Astrocyte of the cerebellum (primary cell): ENCODE measurements at regions not wholly inside any gene's neighbourhood (a gene's known extent, or its start where the extent isn't known, plus 50 kb on each side); places are given as distances from the start of the nearest gene placed in this dataset.

Experiments used
- DNase-seq: peaks from one replicate; pipeline ENCODE4 v3.0.0-alpha.2; 2011; ENCODE audit warnings: low read depth
- H3K4me3 ChIP-seq: 2 replicates; pipeline ENCODE4 v1.5.1; 2011; ENCODE audit warnings: mild to moderate bottlenecking, low read depth, low read length, moderate library complexity
- CTCF ChIP-seq: IDR thresholded peaks from 2 replicates; pipeline ENCODE4 v1.5.1; 2012; ENCODE audit warnings: low read length, low read depth, moderate library complexity, mild to moderate bottlenecking; ENCODE audit errors: missing control alignments
- in situ Hi-C: cut with HindIII; loops from 2 replicates; pipeline ENCODE4 v1.10.0; 2017; ENCODE audit warnings: low sequenced_read_pairs

DNA sequence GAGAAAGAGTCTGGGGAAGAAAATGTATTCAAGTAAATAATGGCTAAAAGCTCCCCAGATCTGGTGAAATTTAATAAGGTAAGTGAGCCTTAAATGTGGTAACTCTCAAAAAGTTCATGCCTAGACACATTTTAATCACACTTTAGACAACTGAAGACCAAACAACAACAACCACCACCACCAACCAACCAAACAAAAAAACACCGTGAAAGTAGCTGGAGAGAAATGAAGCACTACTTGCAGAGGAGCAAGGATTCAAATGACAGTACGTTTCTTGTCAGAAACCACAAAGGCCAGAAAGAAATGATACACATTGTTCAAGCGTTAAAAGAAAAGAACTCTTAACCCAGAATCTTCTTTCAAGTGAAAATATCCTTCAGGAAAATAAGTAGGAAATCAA lies 208.3 kb downstream of the MYRFL start:
- H3K4me3 ChIP-seq: no peak overlapping the region
- TF ChIP-seq CTCF: no peak
- in situ Hi-C loops: no loop called here
- no peak for DNase-seq

- in situ Hi-C loops: no loop called here
These were observed 203.1 kb upstream of the CNOT2 start for GRCh38 chr12:70040141-70040540.

DNA sequence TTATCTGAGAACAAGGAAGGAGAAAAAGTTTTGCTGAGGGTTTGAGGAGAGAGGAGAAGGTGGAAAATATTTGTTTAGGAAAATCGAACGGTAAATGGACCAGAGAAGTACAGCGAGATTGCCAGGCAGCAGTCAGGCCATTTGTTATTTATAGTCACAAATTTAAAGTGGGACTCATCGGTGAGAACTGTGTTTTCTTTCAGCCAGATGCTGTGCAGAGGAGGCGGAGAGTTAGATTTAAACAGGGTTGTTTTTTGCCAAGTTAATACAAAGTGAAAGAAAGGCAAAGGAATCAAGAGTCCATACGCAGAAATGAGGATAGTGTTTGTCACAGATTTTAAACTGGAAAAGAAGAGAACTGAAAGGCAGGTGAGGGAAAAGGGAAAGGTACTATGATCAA lies 200.6 kb upstream of the CNOT2 start:
- in situ Hi-C loops: no loop called here
- no peak for DNase-seq
- TF ChIP-seq CTCF: no peak
- H3K4me3 ChIP-seq: no peak overlapping the region

More at GRCh38 chr12:70040141-70040540, 203.1 kb upstream of the CNOT2 start:
- TF ChIP-seq CTCF: no peak
- H3K4me3 ChIP-seq: no peak overlapping the region
- DNase-seq: no peak

- TF ChIP-seq CTCF: no peak
- no peak overlapping the region for H3K4me3 ChIP-seq
- in situ Hi-C loops: no loop called here
- no peak for DNase-seq
These were observed 199.6 kb upstream of the CNOT2 start for GRCh38 chr12:70043490-70044138.

DNA sequence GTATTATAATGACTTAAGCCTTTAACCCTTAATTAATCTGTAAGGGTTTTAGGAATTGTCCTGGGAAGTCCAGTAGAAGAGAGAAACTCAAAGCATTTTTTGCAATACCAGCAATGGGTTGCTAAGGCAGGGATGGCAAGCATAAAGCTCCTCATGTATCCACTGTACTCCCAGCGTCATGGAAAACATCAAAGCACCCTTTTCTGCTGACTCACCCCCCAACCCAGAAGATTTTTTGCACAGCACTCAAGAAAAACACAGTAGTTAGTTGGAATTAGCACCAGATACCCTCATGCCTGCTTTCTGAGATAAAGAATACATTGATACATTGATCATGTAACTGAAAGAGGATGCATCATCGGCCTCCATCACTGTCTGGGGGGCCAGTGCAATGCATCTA lies 199.1 kb upstream of the CNOT2 start:
- no peak for DNase-seq
- in situ Hi-C loops: no loop called here
- no peak for TF ChIP-seq CTCF
- no peak overlapping the region for H3K4me3 ChIP-seq

- in situ Hi-C loops: no loop called here
- DNase-seq: no peak
- no peak overlapping the region for H3K4me3 ChIP-seq
- no peak for TF ChIP-seq CTCF
These were observed 198.2 kb upstream of the CNOT2 start for GRCh38 chr12:70045036-70045435.
